D721Med (cell line): ENCODE measurements at regions not wholly inside any gene's neighbourhood (a gene's known extent, or its start where the extent isn't known, plus 50 kb on each side); places are given as distances from the start of the nearest gene placed in this dataset.
"Not testable (repeated sequence)": the region's sequence is repeated elsewhere in the genome, so short reads cannot be mapped to it uniquely, and the experiment has no call there.

Experiments used
- DNase-seq: peaks from one replicate; pipeline ENCODE4 v3.0.0; 2011; ENCODE audit warnings: low spot score; ENCODE audit not compliant: insufficient read length
- FAIRE-seq: peaks from 2 replicates; lab custom pipeline; 2011; peaks lifted over from hg19 to GRCh38; lab: Jason Lieb, UNC
- TF ChIP-seq, protein P1 (sequence below): IDR thresholded peaks from 2 replicates; pipeline ENCODE4 v1.5.1; 2012; ENCODE audit warnings: mild to moderate bottlenecking, control low read depth; ENCODE audit not compliant: insufficient read depth; ENCODE audit errors: missing control alignments

GRCh38 chr20:50358971-50359370 lies 151.2 kb upstream of the PTPN1 start:
- FAIRE-seq, result no peak
- DNase-seq, result no peak
- TF ChIP-seq, protein P1, sequence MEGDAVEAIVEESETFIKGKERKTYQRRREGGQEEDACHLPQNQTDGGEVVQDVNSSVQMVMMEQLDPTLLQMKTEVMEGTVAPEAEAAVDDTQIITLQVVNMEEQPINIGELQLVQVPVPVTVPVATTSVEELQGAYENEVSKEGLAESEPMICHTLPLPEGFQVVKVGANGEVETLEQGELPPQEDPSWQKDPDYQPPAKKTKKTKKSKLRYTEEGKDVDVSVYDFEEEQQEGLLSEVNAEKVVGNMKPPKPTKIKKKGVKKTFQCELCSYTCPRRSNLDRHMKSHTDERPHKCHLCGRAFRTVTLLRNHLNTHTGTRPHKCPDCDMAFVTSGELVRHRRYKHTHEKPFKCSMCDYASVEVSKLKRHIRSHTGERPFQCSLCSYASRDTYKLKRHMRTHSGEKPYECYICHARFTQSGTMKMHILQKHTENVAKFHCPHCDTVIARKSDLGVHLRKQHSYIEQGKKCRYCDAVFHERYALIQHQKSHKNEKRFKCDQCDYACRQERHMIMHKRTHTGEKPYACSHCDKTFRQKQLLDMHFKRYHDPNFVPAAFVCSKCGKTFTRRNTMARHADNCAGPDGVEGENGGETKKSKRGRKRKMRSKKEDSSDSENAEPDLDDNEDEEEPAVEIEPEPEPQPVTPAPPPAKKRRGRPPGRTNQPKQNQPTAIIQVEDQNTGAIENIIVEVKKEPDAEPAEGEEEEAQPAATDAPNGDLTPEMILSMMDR, result no peak

DNA sequence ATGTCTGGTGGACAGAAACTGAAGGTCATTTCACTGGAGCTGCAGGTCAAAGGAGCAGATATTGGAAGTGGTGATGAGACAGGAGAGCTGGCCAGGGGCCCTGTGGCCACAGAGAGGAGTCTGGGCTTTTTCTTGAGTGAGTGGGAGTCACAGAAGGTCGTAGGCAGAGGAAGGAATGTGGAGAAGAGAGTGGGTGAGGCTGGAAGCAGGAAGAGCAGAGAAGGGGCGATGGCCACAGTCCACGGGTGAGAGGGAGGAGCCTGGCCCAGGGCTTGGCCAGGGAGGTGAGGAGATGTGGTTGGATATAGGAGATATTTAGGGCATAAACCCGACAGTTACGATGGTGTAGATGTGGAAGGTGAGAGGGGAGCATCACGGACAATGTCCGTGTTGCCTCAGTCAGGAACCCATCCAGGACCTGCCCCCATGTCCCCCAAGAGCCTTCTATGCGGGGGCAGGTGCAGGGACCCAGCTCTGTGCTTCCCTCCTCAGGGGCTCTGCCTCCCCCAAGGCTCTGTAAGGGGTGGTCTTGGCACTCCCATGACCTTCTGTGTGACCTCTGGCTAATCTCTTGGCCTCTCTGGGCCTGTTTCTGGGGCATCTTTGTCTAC lies 150.5 kb upstream of the PTPN1 start:
- FAIRE-seq (no peak), DNase-seq (no peak)
- TF ChIP-seq, protein P1, result no peak

DNA sequence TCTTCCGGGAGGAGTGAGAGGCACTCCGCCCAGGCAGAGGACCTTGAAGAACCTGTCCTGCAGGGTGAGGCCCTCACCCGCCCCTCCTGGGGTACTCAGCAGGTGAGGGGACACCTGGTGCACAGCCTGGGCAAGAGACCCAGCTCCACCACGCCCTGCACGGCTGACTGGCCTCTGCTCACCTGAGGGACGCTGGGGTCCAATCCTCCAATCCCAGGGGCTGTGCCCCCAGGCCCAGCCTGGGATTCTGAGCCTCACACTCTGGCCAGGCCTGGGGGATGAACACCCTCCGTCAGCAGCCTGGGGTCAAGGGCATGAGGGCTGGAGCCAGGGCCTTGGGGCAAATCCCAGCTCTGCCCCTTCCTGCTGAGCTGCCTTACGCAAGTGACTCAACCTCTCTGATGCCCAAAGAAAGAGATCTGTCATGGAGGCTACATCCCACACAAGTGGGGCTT lies 149.9 kb upstream of the PTPN1 start:
- TF ChIP-seq, protein P1, result no peak
- FAIRE-seq, result no peak
- no peak for DNase-seq

GRCh38 chr20:50360921-50361320 lies 149.3 kb upstream of the PTPN1 start:
- TF ChIP-seq, protein P1, result no peak
- DNase-seq (no peak), FAIRE-seq (no peak)

DNA sequence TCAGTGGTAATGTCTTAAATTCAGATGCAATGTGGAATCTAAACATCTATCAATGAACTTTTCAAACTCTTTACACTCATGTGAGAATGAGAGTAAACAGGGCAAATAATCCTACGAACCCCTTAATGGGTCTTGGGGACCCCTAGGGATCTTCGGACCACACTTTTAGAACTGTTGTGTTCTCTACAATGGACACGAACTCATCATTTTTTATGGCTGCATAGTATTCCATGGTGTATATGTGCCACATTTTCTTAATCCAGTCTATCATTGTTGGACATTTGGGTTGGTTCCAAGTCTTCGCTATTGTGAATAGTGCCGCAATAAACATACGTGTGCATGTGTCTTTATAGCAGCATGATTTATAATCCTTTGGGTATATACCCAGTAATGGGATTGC lies 148.0 kb upstream of the PTPN1 start:
- not testable (repeated sequence) for FAIRE-seq, DNase-seq

GRCh38 chr20:50363027-50363426 lies 147.2 kb upstream of the PTPN1 start:
- FAIRE-seq (no peak), DNase-seq (no peak)
- TF ChIP-seq, protein P1, result no peak

DNA sequence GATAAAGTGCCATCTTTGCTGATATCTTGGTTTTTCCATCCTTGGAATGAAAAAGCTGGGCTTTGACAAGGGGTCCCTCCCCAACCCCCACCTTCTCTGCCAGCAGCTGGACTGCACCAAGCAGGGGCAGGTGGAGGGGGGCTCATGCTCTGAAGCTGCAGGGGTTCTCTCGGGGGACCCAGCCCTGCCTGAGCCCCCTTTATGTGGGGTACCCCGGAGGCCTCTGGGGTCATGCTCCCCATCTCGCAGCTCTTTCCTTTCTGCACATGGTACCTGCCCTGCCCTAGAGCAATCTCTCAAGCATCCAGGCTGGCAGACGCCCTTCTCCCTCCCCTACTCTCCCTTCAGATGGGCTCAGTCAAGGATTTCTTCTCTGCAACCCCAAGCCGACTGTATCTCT lies 146.7 kb upstream of the PTPN1 start:
- DNase-seq, result no peak
- no peak for FAIRE-seq
- TF ChIP-seq, protein P1, result no peak

DNA sequence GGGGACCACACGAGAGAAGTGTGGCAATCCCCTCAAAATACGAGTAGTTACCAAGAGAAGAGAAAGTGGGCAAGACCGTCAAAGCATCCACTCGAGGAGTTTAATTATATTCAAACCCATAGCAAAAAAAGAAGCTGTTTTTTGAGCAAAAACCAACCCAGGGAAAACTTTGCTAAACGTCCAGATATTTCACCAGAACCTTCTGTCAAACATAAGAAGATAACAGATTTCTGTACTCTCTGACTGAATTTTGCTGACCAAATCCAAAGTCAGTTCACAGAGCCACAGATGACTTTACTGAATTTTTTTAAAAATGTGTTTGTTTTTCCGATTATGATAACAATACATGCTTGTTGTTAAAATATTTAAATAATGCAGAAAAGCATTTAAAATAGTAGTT lies 145.6 kb upstream of the PTPN1 start:
- DNase-seq (no peak), FAIRE-seq (no peak)

More for the DNA sequence above, 145.6 kb upstream of the PTPN1 start:
- TF ChIP-seq, protein P1, result no peak
